ENCODE measurements at regions not wholly inside any gene's neighbourhood (a gene's known extent, or its start where the extent isn't known, plus 50 kb on each side); places are given as distances from the start of the nearest gene placed in this dataset.

- Histone ChIP-seq H3K4ac (ENCODE audit: low read depth, low read length) (no peak overlapping the region), H4K91ac (ENCODE audit: insufficient read depth, low read depth, low read length) (no peak overlapping the region), H3K27ac (ENCODE audit: insufficient read depth, low read length) (no peak overlapping the region), H2BK15ac (ENCODE audit: low read depth, low read length) (no peak overlapping the region), H2BK20ac (ENCODE audit: low read depth, low read length) (no peak overlapping the region), H3K36me3 (ENCODE audit: control insufficient read depth, insufficient read depth, low read length) (no peaks in the 10 kb centered on the region), H3K4me1 (ENCODE audit: control insufficient read depth, insufficient read depth, low read length) (no peaks in the 10 kb centered on the region), H3K18ac (ENCODE audit: low read depth, low read length) (no peak overlapping the region), H2AK9ac (replicated peaks; ENCODE audit: low read depth, low read length, poor library complexity) (no peak overlapping the region), H3K9me1 (ENCODE audit: insufficient read depth, low read length) (no peaks in the 10 kb centered on the region), H4K5ac (ENCODE audit: low read depth, low read length) (no peak overlapping the region), H3K14ac (replicated peaks; ENCODE audit: low read depth, low read length) (no peak overlapping the region), H2AFZ (replicated peaks; ENCODE audit: low read length, poor library complexity) (no peak overlapping the region), H3K9ac (ENCODE audit: low read depth, low read length) (no peak overlapping the region), H2AK5ac (ENCODE audit: low read depth, low read length) (no peak overlapping the region), H3K23ac (ENCODE audit: low read depth, low read length) (no peak overlapping the region), H4K20me1 (ENCODE audit: insufficient read depth, low read length) (no peaks in the 10 kb centered on the region), H3K56ac (ENCODE audit: extremely low read depth, insufficient read depth, low read length) (no peak overlapping the region), H2BK120ac (ENCODE audit: low read depth, low read length) (no peak overlapping the region), H3K27me3 (ENCODE audit: control insufficient read depth, insufficient read depth, low read length) (peaks cover 24% of the 10 kb centered on the region), H3K79me1 (ENCODE audit: low read depth in 1 of 2, low read length in 2 of 2) (no peaks in the 10 kb centered on the region), H4K8ac (ENCODE audit: low read depth in 2 of 2, low read length in 2 of 2) (no peak overlapping the region), H3K4me3 (ENCODE audit: insufficient read depth, low read depth, low read length) (no peak overlapping the region), H3K9me3 (ENCODE audit: control insufficient read depth, insufficient read depth, low read length) (no peaks in the 10 kb centered on the region), H3K4me2 (ENCODE audit: low read depth, low read length) (no peak overlapping the region), H2BK5ac (ENCODE audit: low read depth, low read length, poor library complexity, severe bottlenecking) (no peak overlapping the region)
- DNase-seq (no peak), ATAC-seq (ENCODE audit: low read depth) (no peak)
- BruUV-seq (replicated peaks) = no TSS peak
- dilution Hi-C loops (cut with HindIII; ENCODE audit: low sequenced_read_pairs, unreplicated experiment) (no loop called here), intact Hi-C loops (cut with micrococcal nuclease) (no loop called here), in situ Hi-C loops (cut with MboI; ENCODE audit: low sequenced_read_pairs) (no loop called here)
- ChIA-PET CTCF (no interaction called here), POLR2A (ENCODE audit: unreplicated experiment) (no interaction called here)
- no peak for TF ChIP-seq BHLHE40 (IDR thresholded peaks at IDR 0.05; ENCODE audit: low read depth, low read length)
- no peak for TF ChIP-seq MXI1 (IDR thresholded peaks at IDR 0.05; ENCODE audit: borderline replicate concordance, low read depth, low read length)
- no peak for TF ChIP-seq FOS (IDR thresholded peaks at IDR 0.05; ENCODE audit: low read depth, low read length)
- TF ChIP-seq RAD21 (IDR thresholded peaks at IDR 0.05; ENCODE audit: low read length) = no peak
- no peak for TF ChIP-seq POLR2A (IDR thresholded peaks at IDR 0.05; ENCODE audit: low read depth, low read length)
- no peak for TF ChIP-seq CHD1 (IDR thresholded peaks at IDR 0.05; ENCODE audit: low read depth, low read length)
- TF ChIP-seq, protein P1, sequence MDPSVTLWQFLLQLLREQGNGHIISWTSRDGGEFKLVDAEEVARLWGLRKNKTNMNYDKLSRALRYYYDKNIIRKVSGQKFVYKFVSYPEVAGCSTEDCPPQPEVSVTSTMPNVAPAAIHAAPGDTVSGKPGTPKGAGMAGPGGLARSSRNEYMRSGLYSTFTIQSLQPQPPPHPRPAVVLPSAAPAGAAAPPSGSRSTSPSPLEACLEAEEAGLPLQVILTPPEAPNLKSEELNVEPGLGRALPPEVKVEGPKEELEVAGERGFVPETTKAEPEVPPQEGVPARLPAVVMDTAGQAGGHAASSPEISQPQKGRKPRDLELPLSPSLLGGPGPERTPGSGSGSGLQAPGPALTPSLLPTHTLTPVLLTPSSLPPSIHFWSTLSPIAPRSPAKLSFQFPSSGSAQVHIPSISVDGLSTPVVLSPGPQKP (IDR thresholded peaks at IDR 0.05; ENCODE audit: borderline replicate concordance, low read depth, low read length) = no peak
- no peak for TF ChIP-seq USF2 (IDR thresholded peaks at IDR 0.05; ENCODE audit: low read depth, low read length)
- no peak for TF ChIP-seq MAZ (IDR thresholded peaks at IDR 0.05; ENCODE audit: borderline replicate concordance, low read depth, low read length)
- TF ChIP-seq MAFK (IDR thresholded peaks at IDR 0.05; ENCODE audit: low read depth, low read length) = no peak
- no peak for TF ChIP-seq CEBPB (IDR thresholded peaks at IDR 0.05; ENCODE audit: low read depth, low read length)
- no peak for TF ChIP-seq RCOR1 (IDR thresholded peaks at IDR 0.05; ENCODE audit: insufficient replicate concordance, low read length)
- no peak for TF ChIP-seq RFX5 (IDR thresholded peaks at IDR 0.05; ENCODE audit: low read depth, low read length)
- no peak for TF ChIP-seq NFE2L2 (IDR thresholded peaks at IDR 0.05; ENCODE audit: low read depth, low read length)
- TF ChIP-seq SMC3 (IDR thresholded peaks at IDR 0.05; ENCODE audit: low read depth, low read length) = no peak
- TF ChIP-seq, protein P2, sequence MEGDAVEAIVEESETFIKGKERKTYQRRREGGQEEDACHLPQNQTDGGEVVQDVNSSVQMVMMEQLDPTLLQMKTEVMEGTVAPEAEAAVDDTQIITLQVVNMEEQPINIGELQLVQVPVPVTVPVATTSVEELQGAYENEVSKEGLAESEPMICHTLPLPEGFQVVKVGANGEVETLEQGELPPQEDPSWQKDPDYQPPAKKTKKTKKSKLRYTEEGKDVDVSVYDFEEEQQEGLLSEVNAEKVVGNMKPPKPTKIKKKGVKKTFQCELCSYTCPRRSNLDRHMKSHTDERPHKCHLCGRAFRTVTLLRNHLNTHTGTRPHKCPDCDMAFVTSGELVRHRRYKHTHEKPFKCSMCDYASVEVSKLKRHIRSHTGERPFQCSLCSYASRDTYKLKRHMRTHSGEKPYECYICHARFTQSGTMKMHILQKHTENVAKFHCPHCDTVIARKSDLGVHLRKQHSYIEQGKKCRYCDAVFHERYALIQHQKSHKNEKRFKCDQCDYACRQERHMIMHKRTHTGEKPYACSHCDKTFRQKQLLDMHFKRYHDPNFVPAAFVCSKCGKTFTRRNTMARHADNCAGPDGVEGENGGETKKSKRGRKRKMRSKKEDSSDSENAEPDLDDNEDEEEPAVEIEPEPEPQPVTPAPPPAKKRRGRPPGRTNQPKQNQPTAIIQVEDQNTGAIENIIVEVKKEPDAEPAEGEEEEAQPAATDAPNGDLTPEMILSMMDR (conservative IDR thresholded peaks at IDR 0.05; ENCODE audit: low read depth, low read length) = no peak
- no CpG with 5 or more reads among the region's 1 CpG for WGBS, 2 experiments (ENCODE audit: extremely low coverage in 2 of 2, insufficient read length in 1 of 2)
Observed at GRCh38 chr17:27991462-27991993, 50.9 kb upstream of the NLK start.
